AG04449 (cell line): ENCODE measurements at regions not wholly inside any gene's neighbourhood (a gene's known extent, or its start where the extent isn't known, plus 50 kb on each side); places are given as distances from the start of the nearest gene placed in this dataset.

Source experiments
- CTCF ChIA-PET: fragments of 350-600 bp; formaldehyde crosslinking; extraction: SDS; loops from one replicate; lab custom pipeline; 2021; ENCODE audit warnings: antibody characterized with exemption; lab: Yijun Ruan, JAX
- POLR2A ChIA-PET: fragments of 400-600, 350-600 bp; formaldehyde crosslinking; extraction: SDS; loops from one replicate; lab custom pipeline; 2020; ENCODE audit warnings: antibody characterized with exemption, inconsistent platforms; lab: Yijun Ruan, JAX
- DNase-seq: peaks from one replicate; pipeline ENCODE4 v3.0.0-alpha.2; 2010; ENCODE audit warnings: low read depth, low spot score
- H3K4me3 ChIP-seq: 2 replicates; pipeline ENCODE4 v1.5.1; 2011; ENCODE audit warnings: low read depth, mild to moderate bottlenecking, control low read depth, low read length
- CTCF ChIP-seq: IDR thresholded peaks from one replicate; pipeline ENCODE4 v1.5.1; 2011; ENCODE audit warnings: mild to moderate bottlenecking, moderate library complexity, low read length, control low read depth, inconsistent platforms; ENCODE audit not compliant: insufficient read depth; ENCODE audit errors: missing control alignments

- TF ChIP-seq CTCF, result no peak
- DNase-seq, result no peak
- ChIA-PET CTCF (no interaction called here), POLR2A (no interaction called here)
- no peak overlapping the region for H3K4me3 ChIP-seq
These were observed 69.5 kb downstream of the TPRA1 start for GRCh38 chr3:127520993-127521392.

GRCh38 chr3:127518456-127519081 is 72.0 kb downstream of the TPRA1 start:
- ChIA-PET POLR2A (no interaction called here), CTCF (no interaction called here)
- no peak for DNase-seq
- no peak overlapping the region for H3K4me3 ChIP-seq
- no peak for TF ChIP-seq CTCF

GRCh38 chr3:127512256-127512655 is 78.3 kb downstream of the TPRA1 start:
- TF ChIP-seq CTCF, result no peak
- POLR2A ChIA-PET, result no interaction called here

GRCh38 chr3:127501177-127501576 is 89.4 kb downstream of the TPRA1 start:
- H3K4me3 ChIP-seq, result no peak overlapping the region
- POLR2A ChIA-PET, result no interaction called here
- no peak for DNase-seq
- TF ChIP-seq CTCF, result no peak
- CTCF ChIA-PET, result no interaction called here

More at GRCh38 chr3:127512256-127512655, 78.3 kb downstream of the TPRA1 start:
- no peak for DNase-seq
- CTCF ChIA-PET, result no interaction called here
- H3K4me3 ChIP-seq, result no peak overlapping the region

GRCh38 chr3:127497676-127498075 is 92.9 kb downstream of the TPRA1 start:
- CTCF ChIA-PET, result no interaction called here
- H3K4me3 ChIP-seq, result no peak overlapping the region
- POLR2A ChIA-PET, result no interaction called here
- no peak for TF ChIP-seq CTCF
- no peak for DNase-seq

GRCh38 chr3:127497166-127497565 is 93.4 kb downstream of the TPRA1 start:
- DNase-seq, result no peak
- CTCF ChIA-PET, result no interaction called here
- H3K4me3 ChIP-seq, result no peak overlapping the region
- TF ChIP-seq CTCF, result no peak
- POLR2A ChIA-PET, result no interaction called here
